PC-3 (cell line): ENCODE measurements at regions not wholly inside any gene's neighbourhood (a gene's known extent, or its start where the extent isn't known, plus 50 kb on each side); places are given as distances from the start of the nearest gene placed in this dataset.

ENCODE experiments used
- CTCF ChIP-seq: fragments of 300-600 bp; sonication (generic); conservative IDR thresholded peaks from 2 replicates; pipeline ENCODE4 v1.5.1; 2017; ENCODE audit warnings: antibody characterized with exemption, low read depth, mild to moderate bottlenecking, low read length
- EZH2 ChIP-seq: fragments of 300-600 bp; sonication (generic); IDR thresholded peaks from one replicate; pipeline ENCODE4 v1.6.1; 2017; ENCODE audit warnings: antibody characterized with exemption, mild to moderate bottlenecking, low read length; ENCODE audit not compliant: unreplicated experiment

- no peak for TF ChIP-seq CTCF
- no peak for TF ChIP-seq EZH2
Observed at GRCh38 chr11:77525455-77526091, 51.7 kb upstream of the PAK1 start.
